GM19372 (cell line): ENCODE measurements at regions not wholly inside any gene's neighbourhood (a gene's known extent, or its start where the extent isn't known, plus 50 kb on each side); places are given as distances from the start of the nearest gene placed in this dataset.
A peak's percentile ranks its signal among the peaks of the same experiment; 100 is the strongest.

Source experiments
- ATAC-seq: cut with Tn5 transposase; IDR thresholded peaks from one replicate; pipeline ENCODE4 v1.9.1; 2021; ENCODE audit warnings: mild to moderate bottlenecking, low read depth, moderate library complexity; ENCODE audit not compliant: unreplicated experiment

DNA sequence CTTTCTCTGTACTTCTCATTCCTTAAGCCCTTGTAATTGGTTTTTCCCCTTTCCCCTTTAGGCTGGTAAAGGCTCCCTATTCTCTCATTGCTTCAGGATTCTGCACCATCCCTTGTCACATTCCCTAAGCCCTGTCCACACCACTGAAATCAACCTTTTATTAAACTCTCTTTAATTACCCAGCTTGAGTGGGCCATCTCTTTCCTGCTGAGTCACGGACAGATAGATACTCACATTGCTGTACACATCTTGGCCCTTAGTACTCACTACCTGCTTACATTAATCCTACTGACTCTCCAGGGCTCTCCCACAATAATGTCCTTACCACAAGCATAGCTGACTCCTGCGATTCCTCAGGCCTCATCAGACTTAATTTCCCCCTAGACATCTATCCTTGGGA, 94.0 kb upstream of the PCGF5 start:
- no peak for ATAC-seq

DNA sequence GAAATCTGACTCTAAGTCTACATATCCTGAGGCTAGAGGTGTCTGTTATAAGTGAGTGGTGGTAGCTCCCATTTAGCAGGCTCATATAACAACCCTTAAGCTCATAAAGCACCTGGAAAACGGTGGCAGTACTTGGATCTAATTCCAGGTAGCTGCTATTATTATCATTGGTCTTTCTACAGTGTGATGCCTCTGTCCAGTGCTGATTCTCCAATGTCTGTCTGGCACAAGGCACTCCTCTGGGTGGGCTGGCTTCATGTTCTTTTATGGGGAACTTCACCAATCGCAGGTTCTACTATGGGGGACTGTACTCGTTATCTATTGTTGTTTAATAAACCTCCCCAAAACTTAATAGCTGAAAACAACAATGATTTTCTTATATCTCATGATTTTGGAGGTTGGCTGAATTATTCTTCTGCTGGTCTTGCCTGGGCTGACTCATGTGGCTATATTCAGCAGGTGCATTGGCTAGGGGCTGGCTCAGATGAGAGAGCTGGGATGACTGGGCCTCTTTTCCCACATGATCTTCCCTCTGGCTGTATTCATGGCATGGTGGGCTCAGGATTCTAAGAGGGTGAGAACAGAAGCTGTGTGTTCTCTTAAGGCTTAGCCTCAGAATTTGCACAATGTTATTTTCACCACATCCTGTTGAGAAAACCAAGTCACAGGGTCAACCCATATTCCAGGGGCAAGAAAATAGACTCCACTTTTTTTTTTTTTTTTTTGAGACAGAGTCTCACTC, 93.0 kb upstream of the PCGF5 start:
- ATAC-seq, result no peak

DNA sequence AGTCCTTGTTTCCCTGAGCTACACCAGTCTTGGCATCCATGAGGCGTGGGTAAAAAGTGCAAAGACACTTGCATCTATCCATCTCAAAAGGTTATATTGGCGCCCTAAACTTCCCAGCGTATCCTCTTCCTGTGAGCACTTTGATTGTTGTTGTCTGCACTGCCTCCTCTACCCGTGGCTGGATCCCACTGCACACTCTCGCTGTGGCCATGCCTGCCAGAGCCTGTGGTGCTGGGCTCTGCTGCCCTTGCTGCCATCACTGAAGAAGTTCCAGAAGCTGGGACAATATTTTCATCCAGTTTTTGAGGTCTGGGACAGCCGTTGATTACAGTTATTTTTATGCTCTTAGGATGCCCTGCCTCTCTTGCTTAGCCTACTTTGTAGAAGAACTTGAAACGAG, 85.3 kb upstream of the PCGF5 start:
- no peak for ATAC-seq

DNA sequence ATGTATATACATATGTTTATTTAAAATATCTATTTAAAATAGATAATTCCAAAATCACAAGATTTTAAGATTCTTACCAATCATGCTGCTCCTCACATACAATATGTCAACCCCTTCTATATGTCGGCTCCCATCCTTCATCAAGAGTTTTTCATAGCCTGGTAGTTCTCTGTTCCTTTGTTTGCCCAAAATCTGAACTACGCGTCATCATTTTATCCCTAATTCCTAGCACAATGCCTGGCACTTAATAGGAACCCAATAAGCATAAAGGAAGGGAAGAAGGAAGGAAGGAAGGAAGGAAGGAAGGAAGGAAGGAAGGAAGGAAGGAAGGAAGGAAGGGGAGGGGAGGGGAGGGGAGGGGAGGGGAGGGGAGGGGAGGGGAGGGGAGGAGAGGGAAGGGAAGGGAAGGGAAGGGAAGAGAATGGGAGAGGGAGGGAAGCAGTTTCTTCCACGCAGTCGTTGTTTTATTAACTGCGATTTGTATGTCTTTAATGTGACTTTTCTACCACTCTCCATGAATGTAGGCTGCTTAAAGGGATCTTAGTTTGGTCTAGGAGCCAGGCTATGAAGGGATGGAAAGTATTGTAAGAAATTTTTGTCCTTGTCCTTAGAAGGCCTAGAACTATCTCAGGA, 83.3 kb upstream of the PCGF5 start:
- no peak for ATAC-seq

DNA sequence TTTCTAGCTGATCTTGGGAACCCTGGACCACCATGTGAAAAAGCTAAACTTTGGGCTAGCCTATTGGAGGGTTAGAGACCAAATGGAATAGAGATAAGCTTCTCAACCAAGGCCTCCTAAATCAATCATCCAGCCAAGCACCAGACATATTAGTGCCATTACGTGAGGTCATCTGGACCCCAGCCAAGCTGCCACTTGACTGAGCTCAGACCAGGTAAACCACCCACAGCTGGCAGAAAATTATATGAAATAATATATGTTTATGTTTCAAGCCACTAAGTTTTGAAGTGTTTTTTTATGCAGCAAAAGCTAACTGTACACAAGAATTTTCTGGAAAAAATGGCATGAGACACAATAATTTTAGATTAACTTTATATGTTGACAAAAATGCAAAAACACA, 82.6 kb upstream of the PCGF5 start:
- ATAC-seq, result no peak

DNA sequence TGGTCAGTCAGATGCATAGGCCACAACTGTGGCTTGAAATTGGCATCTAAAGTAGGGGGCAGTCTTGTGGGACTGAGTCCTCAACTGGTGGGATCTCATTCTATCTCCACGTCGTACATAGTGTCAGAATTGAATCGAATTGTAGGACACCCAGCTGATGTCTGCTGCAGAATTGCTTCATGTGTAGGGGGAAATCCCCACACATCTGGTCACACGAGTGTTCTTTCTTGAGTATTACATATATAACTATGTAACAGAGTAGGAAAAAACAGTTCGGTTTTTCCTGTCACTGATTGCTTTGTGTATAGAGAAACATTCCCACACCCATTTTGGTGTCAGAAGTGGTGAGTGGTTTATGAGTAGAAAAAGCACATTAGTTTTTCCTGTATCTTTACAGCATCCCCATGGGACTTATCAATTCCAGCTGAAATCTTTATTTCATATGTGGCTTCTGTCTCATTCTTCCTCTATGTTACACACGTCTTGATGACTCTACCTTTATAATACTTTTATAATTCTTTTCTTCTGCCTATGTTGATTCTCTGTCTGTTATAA, 79.4 kb upstream of the PCGF5 start:
- ATAC-seq, result no peak

DNA sequence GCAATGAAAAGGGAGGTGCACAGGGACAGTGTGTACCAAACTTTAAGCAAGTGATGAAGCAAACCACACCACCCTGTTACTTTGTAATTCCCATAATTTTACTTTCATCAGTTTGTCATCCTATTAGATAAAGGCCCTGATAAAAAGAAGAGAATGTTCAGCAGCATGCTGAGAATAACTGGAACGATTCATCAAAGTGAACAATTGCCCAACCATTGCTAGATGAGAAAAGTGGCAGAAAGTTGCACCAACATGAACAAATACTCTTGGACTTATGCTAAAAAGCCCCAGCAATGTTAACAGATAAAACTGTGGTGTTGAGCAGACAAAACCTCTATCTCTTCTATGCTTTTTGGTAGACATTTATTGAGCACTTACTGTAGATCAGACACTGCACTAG, 75.5 kb upstream of the PCGF5 start:
- no peak for ATAC-seq

DNA sequence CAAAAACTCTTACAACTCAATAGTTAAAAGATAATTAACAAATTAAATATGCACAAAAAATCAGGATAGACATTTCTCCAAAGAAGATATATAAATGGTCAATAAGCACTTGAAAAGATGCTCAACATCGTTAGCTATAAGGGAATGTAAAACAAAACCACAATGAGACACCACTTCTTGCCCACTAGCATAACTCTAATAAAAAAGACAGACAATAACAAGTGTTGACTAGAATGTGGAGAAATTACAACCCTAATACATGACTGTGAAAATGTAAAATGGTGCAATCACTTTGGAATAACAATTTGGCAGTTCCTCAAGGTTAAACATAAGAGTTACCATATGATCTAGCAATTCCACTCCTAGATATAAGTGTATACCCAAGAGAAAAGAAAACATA, 74.3 kb upstream of the PCGF5 start:
- ATAC-seq, result no peak

DNA sequence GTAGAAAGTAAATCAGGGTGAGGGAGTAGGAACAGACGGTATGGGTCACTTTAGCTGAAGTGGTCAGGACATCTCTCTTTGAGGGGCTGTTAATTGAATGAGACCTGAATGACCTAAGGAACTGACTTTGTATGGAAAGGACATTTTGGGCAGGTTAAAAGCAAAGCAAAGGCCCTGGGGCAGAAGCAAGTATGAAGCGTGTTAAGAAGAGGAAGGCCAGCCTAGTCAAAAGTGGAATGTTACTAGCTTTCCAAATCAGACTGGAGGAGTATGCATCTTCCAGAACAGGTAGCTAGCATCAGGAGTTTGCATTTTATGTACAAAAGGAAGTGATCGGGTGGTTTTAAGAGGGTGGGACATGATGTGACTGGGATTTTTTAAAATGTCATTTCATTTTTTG, 70.9 kb upstream of the PCGF5 start:
- no peak for ATAC-seq

DNA sequence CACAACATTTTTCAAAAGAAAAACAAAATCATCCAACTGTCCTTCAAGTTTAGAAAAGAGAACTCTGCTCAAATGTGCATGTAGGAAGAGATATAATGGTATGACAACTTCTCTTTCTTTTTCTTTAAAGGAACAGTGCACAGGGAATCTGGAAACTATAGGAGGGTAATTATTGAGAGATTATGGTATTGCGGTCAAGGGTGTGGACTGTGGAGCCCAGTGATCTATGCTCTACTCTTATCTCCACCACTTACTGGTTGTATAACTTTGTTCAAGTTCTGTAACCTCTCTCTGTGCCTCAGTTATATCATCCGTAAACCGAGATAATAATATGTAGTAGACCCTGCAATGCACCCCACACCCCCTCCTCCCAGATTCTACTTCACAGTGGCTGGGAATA, 69.8 kb upstream of the PCGF5 start:
- no peak for ATAC-seq

DNA sequence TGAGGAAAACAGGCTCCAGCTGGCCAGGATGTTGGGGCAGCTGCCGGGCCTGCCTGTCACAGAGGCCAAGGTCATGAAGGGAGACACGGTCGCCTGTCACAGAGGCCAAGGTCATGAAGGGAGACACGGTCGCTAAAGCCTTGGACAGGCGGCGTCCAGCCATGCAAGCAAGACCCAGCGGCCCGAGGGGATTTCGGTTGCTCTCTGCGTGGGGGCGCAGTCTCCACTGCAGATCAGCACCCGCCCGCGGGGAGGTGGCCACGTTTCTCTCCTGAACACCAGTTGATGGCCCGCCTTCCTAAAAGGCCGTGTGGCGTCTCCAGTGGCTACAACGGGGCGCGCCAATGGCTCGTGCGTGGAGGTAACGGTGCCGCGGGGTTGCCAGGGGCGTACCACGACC, 67.0 kb upstream of the PCGF5 start:
- no peak for ATAC-seq

DNA sequence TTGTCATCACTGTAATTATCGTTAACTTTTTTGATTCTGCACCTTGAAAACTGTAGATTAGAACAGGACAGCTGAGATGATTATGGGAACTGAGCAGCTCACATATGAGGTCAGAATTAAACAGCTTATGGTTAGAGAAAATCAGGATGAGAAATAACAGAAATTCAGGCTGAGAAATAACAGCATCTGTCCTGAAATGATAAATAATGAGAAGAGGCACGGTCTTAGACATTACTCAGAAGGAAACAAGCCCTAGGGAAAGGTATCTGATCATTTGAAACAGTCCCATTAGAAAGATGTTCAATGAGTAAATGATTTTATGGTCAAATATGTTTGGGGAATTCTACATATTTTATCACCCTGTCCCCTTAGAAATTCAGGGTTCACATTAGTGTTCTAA, 65.6 kb upstream of the PCGF5 start:
- no peak for ATAC-seq

DNA sequence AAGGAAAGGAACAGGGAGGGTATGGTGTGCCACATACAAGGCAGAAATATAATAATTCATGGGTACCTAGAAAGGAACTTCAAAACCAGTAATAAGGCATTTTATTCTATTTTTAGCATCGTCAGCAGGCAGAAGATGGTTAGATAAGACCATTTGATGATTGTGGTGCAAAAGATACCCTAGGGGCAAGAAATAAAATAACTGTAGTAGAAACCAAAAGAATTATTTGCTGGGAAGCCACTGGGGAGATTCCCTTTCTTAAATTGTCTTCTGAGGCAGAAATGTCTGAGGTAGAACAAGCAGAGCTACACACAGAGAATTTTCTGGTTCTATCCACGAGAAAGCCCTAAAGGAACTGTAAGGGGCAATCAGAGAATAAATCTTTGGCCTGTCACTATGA, 64.3 kb upstream of the PCGF5 start:
- no peak for ATAC-seq

DNA sequence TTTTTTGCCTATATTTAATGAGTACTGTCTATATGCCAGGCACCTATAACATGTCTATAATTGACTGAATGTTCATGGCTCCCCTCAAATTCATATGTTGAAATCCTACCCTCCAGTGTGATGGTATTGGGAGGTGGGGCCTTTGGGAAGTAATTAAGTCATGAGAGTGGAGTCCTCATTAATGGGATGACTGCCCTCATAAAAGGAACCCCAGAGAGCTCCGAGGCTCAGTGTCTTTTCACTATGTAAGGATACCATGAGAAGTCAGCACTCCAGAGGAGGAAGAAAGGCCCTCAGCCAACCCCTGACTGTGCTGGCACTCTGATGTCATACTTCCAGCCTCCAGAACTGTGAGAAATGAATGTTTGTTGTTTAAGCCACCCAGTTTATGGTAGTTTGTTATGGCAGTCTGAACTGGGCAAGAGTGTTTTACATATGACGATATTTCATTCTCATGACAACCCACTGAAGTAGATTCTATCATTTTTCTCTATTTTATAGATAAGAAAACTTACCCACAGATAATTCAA, 61.1 kb upstream of the PCGF5 start:
- ATAC-seq, result no peak

DNA sequence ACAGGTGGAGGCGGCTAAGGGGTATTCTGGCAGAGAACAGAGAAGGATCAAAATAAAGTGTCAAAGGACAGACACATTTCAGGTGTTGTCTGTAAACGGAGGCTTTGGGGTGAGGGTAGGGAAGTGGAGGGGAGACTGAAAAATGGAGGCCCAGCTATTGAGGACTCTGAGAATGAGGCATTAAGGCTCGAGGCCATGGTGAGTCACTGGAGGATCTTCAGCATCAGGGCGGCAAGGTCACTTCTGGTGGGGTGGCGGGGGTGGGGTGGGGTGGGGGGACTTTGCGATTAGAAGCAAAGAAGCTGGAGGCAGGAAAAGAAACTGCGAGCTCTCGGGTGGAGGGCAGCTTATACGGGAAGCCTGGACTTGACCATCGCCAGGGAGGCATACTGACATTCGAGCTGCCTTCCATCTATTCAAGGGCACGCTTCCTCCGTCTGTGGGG, 58.4 kb upstream of the PCGF5 start:
- no peak for ATAC-seq

DNA sequence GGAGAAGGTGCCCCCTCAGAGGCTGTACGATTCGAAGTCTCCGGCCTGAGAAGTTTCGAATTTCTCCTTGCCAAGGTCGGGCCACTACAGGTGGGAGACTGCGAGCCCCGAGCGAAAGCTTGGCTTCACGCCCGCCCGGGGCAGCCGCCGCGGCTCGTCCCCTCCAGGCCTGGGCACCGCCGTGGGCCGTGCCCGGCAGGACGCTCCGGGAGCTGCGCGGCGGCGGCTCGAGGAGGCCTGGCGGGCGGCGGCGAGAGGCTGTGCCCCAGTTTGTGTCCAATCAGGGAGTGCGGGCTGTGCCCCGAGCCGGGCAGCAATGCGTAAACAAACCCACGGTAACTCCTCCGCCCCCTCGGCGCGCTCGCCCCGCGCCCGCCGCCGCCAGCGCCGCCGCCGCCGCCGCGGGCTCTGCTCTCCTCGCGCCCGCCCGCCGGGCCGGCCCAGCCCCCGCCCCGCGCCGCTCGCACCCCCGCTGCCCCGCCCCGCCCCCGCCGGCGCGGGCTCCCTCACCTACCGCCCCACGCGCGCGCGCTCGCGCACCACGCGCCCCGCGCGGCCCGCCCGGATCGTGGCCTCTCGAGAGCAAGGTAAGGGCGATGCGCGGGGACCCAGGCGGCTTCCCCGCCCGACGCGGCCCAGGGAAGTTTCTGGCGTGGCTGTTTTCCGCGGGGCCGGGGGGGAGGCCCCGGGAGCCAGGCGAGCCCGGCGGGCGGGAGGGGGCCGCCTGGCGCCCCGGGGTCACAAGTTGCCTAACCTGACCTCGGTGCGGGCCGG, 57.8 kb upstream of the PCGF5 start:
- ATAC-seq, result peak; percentile 52

DNA sequence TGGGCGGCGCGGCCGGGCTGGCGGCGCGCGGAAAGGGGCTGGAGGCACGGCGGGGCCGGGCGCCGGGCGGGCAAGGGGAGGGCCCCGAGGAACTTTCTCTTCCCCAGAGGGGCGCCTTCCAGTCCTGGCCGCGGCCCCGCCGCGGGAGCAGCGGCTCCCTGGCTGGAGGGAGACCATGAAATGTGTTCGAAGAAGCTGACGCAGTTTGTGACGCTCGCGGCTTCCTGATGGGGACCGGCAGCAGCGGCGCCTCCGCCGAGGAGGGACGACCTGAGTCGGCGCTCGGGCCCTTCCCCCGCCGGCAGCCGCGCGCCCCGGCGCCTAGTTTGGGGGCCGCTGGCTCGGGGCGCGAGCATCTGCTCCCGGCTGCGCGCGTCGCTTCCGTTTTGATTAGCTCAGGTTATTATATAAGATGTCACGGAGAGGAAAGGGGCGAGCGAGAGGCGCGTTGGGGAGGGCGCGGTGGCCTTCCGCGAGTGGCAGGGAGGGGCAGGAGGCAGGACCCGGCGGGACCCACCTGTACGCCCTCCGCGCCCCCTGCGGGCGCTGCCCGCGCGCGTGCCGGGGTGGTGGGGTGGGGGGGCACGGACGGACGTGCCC, 57.1 kb upstream of the PCGF5 start:
- peak; percentile 47 for ATAC-seq

DNA sequence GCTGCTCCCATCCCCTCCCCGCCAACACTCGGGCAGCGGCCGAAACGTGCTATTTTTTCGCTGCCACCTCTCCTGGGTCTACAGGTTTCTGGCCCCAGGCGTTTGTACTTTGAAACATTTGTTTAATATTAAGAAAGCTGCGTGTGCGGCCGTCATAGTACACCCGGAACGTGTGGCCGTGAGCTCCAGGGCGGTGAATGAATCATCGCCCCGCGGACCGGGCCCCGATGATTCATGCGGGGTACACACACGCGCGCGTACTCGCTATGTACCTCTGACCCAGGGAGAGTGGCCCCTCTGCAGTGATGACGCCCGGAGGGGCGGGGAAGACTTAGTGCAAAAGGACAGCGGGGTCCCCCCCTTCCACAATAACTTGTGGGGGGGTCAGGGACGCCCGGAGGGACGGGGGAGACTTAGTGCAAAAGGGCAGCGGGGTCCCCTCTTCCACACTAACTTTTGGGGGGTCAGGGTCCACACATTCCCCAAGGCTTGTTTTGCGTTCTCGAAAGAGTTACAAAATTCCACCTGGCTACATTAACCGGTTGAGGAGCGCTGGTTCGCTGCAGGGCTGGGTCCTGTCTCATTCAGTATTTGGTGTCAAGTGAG, 56.5 kb upstream of the PCGF5 start:
- ATAC-seq, result peak; percentile 6

DNA sequence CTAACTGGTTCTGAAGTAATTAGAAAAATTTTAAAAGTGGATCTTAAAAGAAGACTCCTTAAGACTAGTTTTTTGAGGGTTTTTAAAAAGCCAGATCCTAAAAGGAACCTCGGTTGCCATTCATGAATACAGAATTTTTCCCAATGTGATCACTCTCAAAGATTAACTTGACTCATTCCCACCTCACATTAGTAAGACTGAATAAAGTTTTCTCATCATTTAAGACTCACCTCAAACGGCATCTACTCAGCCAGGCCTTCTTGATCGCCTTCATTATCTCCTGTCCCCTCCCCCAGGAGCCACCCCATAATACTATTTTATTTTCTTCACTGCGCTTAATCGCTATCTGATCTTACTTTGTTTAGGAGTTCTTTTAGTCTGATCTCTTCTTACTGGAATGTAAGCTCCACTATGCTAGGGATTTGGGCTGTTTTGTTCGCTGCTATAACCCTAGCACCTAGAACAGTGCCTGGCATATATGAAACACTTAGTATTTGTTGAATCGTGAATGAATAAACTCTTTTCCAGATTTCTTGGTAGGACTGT, 55.9 kb upstream of the PCGF5 start:
- ATAC-seq, result no peak

DNA sequence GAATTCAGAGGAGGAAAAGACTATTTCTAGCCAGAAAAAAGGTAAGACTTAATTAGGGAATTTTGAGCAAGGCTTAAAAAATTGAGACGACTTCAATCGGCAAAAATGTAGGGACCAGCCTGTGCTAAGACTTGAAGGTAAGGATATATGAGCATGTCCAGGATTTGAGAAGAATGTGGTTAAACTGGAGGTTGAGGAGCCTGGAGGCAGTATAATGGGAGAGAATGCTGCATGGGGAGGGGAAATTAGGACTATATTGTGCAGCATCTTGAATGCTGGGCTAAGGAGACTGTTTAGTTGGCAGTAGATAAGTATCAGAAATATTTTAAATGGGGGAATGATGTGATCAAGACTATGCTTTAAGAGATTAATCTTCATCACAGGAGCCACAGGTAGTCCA, 53.1 kb upstream of the PCGF5 start:
- no peak for ATAC-seq
